ENCODE measurements at regions not wholly inside any gene's neighbourhood (a gene's known extent, or its start where the extent isn't known, plus 50 kb on each side); places are given as distances from the start of the nearest gene placed in this dataset.

DNA sequence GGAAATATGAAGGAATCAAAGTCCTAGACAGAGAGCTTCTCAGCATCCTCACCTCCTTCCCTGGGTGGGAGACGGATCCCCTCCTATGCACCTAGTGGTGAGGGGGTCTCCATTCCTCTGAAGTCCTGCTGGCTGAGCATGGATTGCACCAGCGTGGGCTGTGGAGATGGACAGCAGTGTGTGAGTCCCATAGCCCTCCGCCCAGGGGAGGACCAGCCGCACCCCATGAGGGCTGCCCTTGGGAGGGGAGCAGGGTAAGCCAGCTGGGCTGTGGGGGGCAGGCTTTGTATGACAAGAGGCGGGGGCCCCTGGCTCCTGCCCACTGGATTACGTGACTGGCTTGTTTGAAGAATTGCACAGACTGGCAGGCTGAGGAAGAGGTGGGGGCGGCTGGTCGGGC is 768.2 kb downstream of the GALR1 start:
- Histone ChIP-seq H3K4me3 (no peak overlapping the region), H3K27me3 (ENCODE audit: low read depth) (no peaks in the 10 kb centered on the region), H3K4me1 (no peaks in the 10 kb centered on the region), H3K36me3 (replicated peaks) (no peaks in the 10 kb centered on the region), H3K9me3 (no peaks in the 10 kb centered on the region)
- no peak for DNase-seq (ENCODE audit: low spot score in 2 of 2)
- in situ Hi-C loops (cut with MboI; ENCODE audit: low sequenced_read_pairs), result no loop called here

DNA sequence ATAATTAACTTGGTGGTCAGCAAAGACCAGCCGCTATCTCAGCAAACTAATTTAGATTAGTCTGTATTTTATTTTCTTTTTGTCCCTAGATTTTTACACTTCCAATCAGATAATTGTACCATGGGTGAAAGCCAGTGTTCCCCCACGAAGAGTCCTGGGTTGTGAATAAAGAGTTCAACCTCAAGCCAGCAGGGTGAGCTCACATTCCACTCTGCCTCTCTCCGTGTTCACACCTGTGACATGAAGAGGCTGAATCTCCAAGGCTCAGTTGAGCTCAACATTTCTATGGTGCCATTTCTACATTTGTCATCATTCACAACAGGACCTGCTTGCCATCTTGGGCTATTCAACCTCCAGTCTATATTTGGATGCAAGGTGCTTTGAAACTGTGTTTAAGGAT is 771.5 kb downstream of the GALR1 start:
- in situ Hi-C loops (cut with MboI; ENCODE audit: low sequenced_read_pairs), result no loop called here
- Histone ChIP-seq H3K27me3 (ENCODE audit: low read depth) (no peaks in the 10 kb centered on the region), H3K4me3 (no peak overlapping the region), H3K36me3 (replicated peaks) (no peaks in the 10 kb centered on the region), H3K9me3 (no peaks in the 10 kb centered on the region), H3K4me1 (no peaks in the 10 kb centered on the region)
- DNase-seq (ENCODE audit: low spot score in 2 of 2), result no peak

GRCh38 chr18:78031589-78031988 is 781.9 kb downstream of the GALR1 start:
- DNase-seq (ENCODE audit: low spot score in 2 of 2), result no peak
- Histone ChIP-seq H3K36me3 (replicated peaks) (no peaks in the 10 kb centered on the region), H3K4me3 (no peak overlapping the region), H3K4me1 (no peaks in the 10 kb centered on the region), H3K9me3 (no peaks in the 10 kb centered on the region), H3K27me3 (ENCODE audit: low read depth) (no peaks in the 10 kb centered on the region)
- in situ Hi-C loops (cut with MboI; ENCODE audit: low sequenced_read_pairs), result no loop called here

DNA sequence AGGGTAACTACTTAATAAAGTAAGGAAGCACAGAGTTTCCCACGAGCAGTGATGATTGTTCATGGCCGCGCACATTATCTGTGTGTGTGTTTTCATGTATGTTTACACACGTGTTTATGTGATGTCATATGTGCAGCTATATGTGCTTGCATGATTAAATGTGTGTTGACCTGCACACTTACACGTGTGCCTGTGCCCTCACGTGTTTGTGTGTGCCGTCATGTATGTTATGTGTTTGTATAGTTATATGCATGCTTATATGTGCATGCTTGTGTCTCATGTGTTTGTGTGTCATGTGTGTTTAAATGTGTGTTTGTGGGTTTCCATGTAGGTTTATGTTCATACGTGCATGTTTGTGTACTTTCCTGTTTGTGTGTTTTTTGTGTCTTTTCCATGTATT is 782.3 kb downstream of the GALR1 start:
- Histone ChIP-seq H3K9me3 (no peaks in the 10 kb centered on the region), H3K27me3 (ENCODE audit: low read depth) (no peaks in the 10 kb centered on the region), H3K36me3 (replicated peaks) (no peaks in the 10 kb centered on the region), H3K4me3 (no peak overlapping the region), H3K4me1 (no peaks in the 10 kb centered on the region)
- no peak for DNase-seq (ENCODE audit: low spot score in 2 of 2)
- in situ Hi-C loops (cut with MboI; ENCODE audit: low sequenced_read_pairs), result no loop called here

DNA sequence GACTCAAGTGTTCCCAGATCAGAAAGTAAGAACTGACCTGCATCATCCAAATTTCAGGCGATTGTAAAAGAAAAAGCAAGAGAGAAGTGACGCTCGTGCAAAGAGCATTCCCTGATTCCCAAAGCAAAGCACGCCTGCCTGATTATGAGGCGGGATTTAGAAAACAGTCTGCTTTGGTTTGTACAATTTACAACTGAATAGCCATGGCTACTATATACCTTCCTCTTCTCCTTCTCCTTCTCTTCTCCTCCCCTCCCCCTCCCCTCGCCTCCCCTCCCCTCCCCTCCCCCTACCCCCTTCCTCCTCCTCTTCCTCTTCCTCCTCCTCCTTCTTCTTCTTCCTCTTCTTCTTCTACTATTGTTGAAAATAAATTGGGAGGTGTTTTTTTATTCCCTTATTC is 782.9 kb downstream of the GALR1 start:
- Histone ChIP-seq H3K9me3 (no peaks in the 10 kb centered on the region), H3K4me1 (no peaks in the 10 kb centered on the region), H3K4me3 (no peak overlapping the region), H3K27me3 (ENCODE audit: low read depth) (no peaks in the 10 kb centered on the region), H3K36me3 (replicated peaks) (no peaks in the 10 kb centered on the region)
- no peak for DNase-seq (ENCODE audit: low spot score in 2 of 2)
- in situ Hi-C loops (cut with MboI; ENCODE audit: low sequenced_read_pairs), result no loop called here

- in situ Hi-C loops (cut with MboI; ENCODE audit: low sequenced_read_pairs), result no loop called here
- H3K27me3 ChIP-seq (ENCODE audit: low read depth), result no peaks in the 10 kb centered on the region
- H3K36me3 ChIP-seq (replicated peaks), result no peaks in the 10 kb centered on the region
- DNase-seq (ENCODE audit: low spot score in 2 of 2), result no peak
- H3K4me3 ChIP-seq, result no peak overlapping the region
- no peaks in the 10 kb centered on the region for H3K4me1 ChIP-seq
- no peaks in the 10 kb centered on the region for H3K9me3 ChIP-seq
Observed at GRCh38 chr18:78034755-78035154, 785.1 kb downstream of the GALR1 start.

DNA sequence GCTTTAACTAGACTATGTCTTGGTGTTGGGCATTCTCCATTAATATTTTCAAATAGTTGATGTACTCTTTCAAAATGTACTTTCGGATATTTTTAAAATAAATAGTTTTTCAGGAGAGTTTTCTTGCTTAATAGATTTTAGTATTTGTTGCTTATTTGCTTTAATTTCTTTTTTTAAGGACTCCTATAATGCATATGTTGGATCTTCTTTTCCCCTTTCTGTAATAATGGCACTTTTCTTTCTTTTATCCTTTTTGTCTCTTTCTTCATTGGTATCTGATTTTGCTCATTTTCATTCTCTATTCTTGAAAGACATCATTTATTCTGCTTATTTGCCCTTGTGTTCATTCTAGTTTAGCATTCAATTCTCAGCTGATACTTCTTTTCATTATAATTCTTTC is 791.6 kb downstream of the GALR1 start:
- no peaks in the 10 kb centered on the region for H3K36me3 ChIP-seq (replicated peaks)
- no peak for DNase-seq (ENCODE audit: low spot score in 2 of 2)
- no peaks in the 10 kb centered on the region for H3K27me3 ChIP-seq (ENCODE audit: low read depth)
- no peaks in the 10 kb centered on the region for H3K9me3 ChIP-seq
- no peaks in the 10 kb centered on the region for H3K4me1 ChIP-seq
- H3K4me3 ChIP-seq, result no peak overlapping the region
- in situ Hi-C loops (cut with MboI; ENCODE audit: low sequenced_read_pairs), result no loop called here

- H3K4me1 ChIP-seq, result no peaks in the 10 kb centered on the region
- no peak for DNase-seq (ENCODE audit: low spot score in 2 of 2)
- in situ Hi-C loops (cut with MboI; ENCODE audit: low sequenced_read_pairs), result no loop called here
Observed at GRCh38 chr18:78046631-78047030, 797.0 kb downstream of the GALR1 start.

GRCh38 chr18:78049281-78049680 is 799.6 kb downstream of the GALR1 start:
- H3K9me3 ChIP-seq, result no peaks in the 10 kb centered on the region
- H3K4me3 ChIP-seq, result no peak overlapping the region
- DNase-seq (ENCODE audit: low spot score in 2 of 2), result no peak
- H3K36me3 ChIP-seq (replicated peaks), result no peaks in the 10 kb centered on the region
- H3K27me3 ChIP-seq (ENCODE audit: low read depth), result no peaks in the 10 kb centered on the region
- H3K4me1 ChIP-seq, result no peaks in the 10 kb centered on the region
- in situ Hi-C loops (cut with MboI; ENCODE audit: low sequenced_read_pairs), result no loop called here

More at GRCh38 chr18:78046631-78047030, 797.0 kb downstream of the GALR1 start:
- H3K36me3 ChIP-seq (replicated peaks), result no peaks in the 10 kb centered on the region
- no peak overlapping the region for H3K4me3 ChIP-seq
- H3K27me3 ChIP-seq (ENCODE audit: low read depth), result no peaks in the 10 kb centered on the region
- H3K9me3 ChIP-seq, result no peaks in the 10 kb centered on the region

DNA sequence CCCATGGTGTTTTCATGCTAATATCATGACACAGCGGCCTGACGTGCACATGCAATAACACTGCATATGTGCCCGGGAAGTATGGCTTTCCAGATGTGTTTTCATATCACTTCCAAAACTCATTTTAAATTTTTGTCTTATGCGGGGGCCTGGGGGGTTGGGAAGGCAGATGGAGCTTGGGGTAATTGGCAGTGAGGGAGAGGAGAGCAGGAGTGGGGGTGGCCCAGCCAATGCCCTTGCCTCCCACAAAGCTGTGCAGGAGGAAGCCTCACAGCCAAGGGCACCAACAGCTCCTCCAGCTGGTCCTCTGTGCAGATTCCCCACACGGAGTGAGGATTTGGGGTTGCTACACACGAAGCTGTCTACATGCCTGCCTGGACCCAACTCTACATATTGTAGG is 805.2 kb downstream of the GALR1 start:
- no peaks in the 10 kb centered on the region for H3K4me1 ChIP-seq
- H3K27me3 ChIP-seq (ENCODE audit: low read depth), result no peaks in the 10 kb centered on the region
- no peaks in the 10 kb centered on the region for H3K36me3 ChIP-seq (replicated peaks)
- H3K4me3 ChIP-seq, result no peak overlapping the region
- DNase-seq (ENCODE audit: low spot score in 2 of 2), result no peak
- in situ Hi-C loops (cut with MboI; ENCODE audit: low sequenced_read_pairs), result no loop called here
- H3K9me3 ChIP-seq, result no peaks in the 10 kb centered on the region

- H3K4me1 ChIP-seq, result no peaks in the 10 kb centered on the region
- no peaks in the 10 kb centered on the region for H3K9me3 ChIP-seq
- no peaks in the 10 kb centered on the region for H3K27me3 ChIP-seq (ENCODE audit: low read depth)
- DNase-seq (ENCODE audit: low spot score in 2 of 2), result no peak
- in situ Hi-C loops (cut with MboI; ENCODE audit: low sequenced_read_pairs), result no loop called here
- H3K36me3 ChIP-seq (replicated peaks), result no peaks in the 10 kb centered on the region
- no peak overlapping the region for H3K4me3 ChIP-seq
Observed at GRCh38 chr18:78056011-78056410, 806.4 kb downstream of the GALR1 start.

DNA sequence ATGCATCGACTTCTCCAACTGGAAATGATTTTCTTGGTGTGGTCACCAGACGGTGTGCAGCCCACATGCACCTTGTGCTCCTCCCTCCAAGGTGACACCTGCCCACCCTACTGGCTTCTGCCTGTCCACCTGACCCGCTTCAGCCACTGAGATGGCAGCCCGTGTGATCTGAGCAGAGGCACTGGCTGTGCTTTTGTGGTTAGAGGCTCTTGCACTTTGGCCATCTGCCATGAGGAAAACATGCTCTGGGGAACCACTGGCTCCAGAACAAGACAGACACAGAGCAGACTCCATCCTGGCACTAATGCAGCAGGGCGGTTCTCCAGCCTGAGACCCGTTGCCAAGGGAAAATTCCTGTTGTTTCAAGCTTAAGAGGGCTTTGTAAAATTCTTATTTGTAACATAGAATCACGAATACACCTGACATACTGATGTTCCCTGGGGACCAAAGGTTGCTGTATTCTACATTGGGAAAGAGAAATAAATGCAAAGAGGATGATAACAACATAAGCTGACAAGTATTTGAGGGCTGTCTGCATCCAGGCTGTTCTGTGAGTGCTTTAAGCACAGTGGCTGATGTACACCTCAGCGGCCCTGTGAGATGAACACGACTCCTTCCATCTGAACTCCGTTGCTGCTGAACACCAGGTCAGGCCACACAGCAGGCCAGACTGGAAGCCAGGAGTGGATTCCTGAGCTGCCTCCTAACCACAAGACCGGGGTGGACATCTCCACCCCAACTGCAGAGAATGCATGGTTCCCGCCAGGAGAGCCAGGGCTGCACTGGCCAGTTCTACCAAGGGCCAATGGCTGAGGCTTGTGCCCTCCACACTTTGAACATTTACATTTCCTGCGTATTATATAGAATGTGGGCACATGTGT is 820.4 kb downstream of the GALR1 start:
- no peaks in the 10 kb centered on the region for H3K9me3 ChIP-seq
- in situ Hi-C loops (cut with MboI; ENCODE audit: low sequenced_read_pairs), result no loop called here
- no peaks in the 10 kb centered on the region for H3K27me3 ChIP-seq (ENCODE audit: low read depth)
- DNase-seq (ENCODE audit: low spot score in 2 of 2), result no peak
- no peak overlapping the region for H3K4me3 ChIP-seq
- no peaks in the 10 kb centered on the region for H3K36me3 ChIP-seq (replicated peaks)
- no peaks in the 10 kb centered on the region for H3K4me1 ChIP-seq

- no peaks in the 10 kb centered on the region for H3K4me1 ChIP-seq
- in situ Hi-C loops (cut with MboI; ENCODE audit: low sequenced_read_pairs), result no loop called here
- H3K4me3 ChIP-seq, result no peak overlapping the region
Observed at GRCh38 chr18:78071166-78071710, 821.6 kb downstream of the GALR1 start.

GRCh38 chr18:78071776-78072175 is 822.1 kb downstream of the GALR1 start:
- in situ Hi-C loops (cut with MboI; ENCODE audit: low sequenced_read_pairs), result no loop called here
- Histone ChIP-seq H3K36me3 (replicated peaks) (no peaks in the 10 kb centered on the region), H3K27me3 (ENCODE audit: low read depth) (no peaks in the 10 kb centered on the region), H3K4me1 (no peaks in the 10 kb centered on the region), H3K9me3 (no peaks in the 10 kb centered on the region), H3K4me3 (no peak overlapping the region)
- no peak for DNase-seq (ENCODE audit: low spot score in 2 of 2)

More at GRCh38 chr18:78071166-78071710, 821.6 kb downstream of the GALR1 start:
- no peaks in the 10 kb centered on the region for H3K9me3 ChIP-seq
- no peaks in the 10 kb centered on the region for H3K36me3 ChIP-seq (replicated peaks)
- DNase-seq (ENCODE audit: low spot score in 2 of 2), result no peak
- no peaks in the 10 kb centered on the region for H3K27me3 ChIP-seq (ENCODE audit: low read depth)
